Mesenchymal stem cell (in vitro differentiated cells and primary cell): ENCODE measurements at regions not wholly inside any gene's neighbourhood (a gene's known extent, or its start where the extent isn't known, plus 50 kb on each side); places are given as distances from the start of the nearest gene placed in this dataset.

ENCODE experiments used
- DNase-seq: peaks from one replicate; pipeline ENCODE4 v3.0.0-alpha.2; 2013
- H2AFZ ChIP-seq: one replicate; pipeline ENCODE4 v1.6.1; 2013; ENCODE audit warnings: low read depth, mild to moderate bottlenecking, control low read depth, inconsistent platforms, low read length, moderate library complexity
- H2AK5ac ChIP-seq: 2 replicates; pipeline ENCODE4 v1.6.1; 2013; ENCODE audit warnings: low read length, moderate library complexity, mild to moderate bottlenecking, inconsistent platforms; ENCODE audit not compliant: severe bottlenecking
- H2BK120ac ChIP-seq: one replicate; pipeline ENCODE4 v1.6.1; 2013; ENCODE audit warnings: low read depth, mild to moderate bottlenecking, inconsistent platforms, low read length, moderate library complexity
- H2BK12ac ChIP-seq, 2 experiments: one replicate each; pipeline ENCODE4 v1.6.1; 2013; ENCODE audit warnings: inconsistent platforms in 2 of 2, low read length in 2 of 2, mild to moderate bottlenecking in 2 of 2, moderate library complexity in 2 of 2, control low read depth in 1 of 2
- H2BK15ac ChIP-seq: one replicate; pipeline ENCODE4 v1.6.1; 2013; ENCODE audit warnings: mild to moderate bottlenecking, low read depth, inconsistent platforms; ENCODE audit not compliant: poor library complexity, severe bottlenecking
- H2BK5ac ChIP-seq: 2 replicates; pipeline ENCODE4 v1.6.1; 2013; ENCODE audit warnings: low read depth, mild to moderate bottlenecking, low read length, control low read depth, inconsistent platforms; ENCODE audit not compliant: poor library complexity, severe bottlenecking
- H3K14ac ChIP-seq, 2 experiments: one replicate each; pipeline ENCODE4 v1.6.1; 2013; ENCODE audit warnings: inconsistent platforms in 2 of 2, low read length in 2 of 2, control low read depth in 1 of 2, mild to moderate bottlenecking in 1 of 2, moderate library complexity in 1 of 2
- H3K18ac ChIP-seq, 2 experiments: one replicate each; pipeline ENCODE4 v1.6.1; 2013; ENCODE audit warnings: inconsistent platforms in 2 of 2, low read length in 2 of 2, control low read depth in 1 of 2, low read depth in 1 of 2, mild to moderate bottlenecking in 1 of 2
- H3K23ac ChIP-seq, 2 experiments: one replicate each; pipeline ENCODE4 v1.6.1; 2013; ENCODE audit warnings: inconsistent platforms in 2 of 2, low read length in 2 of 2, mild to moderate bottlenecking in 2 of 2, moderate library complexity in 2 of 2, control low read depth in 1 of 2
- H3K27ac ChIP-seq: 2 replicates; pipeline ENCODE4 v1.5.1; 2013; ENCODE audit warnings: mild to moderate bottlenecking, moderate library complexity, low read length, control low read depth, inconsistent platforms; ENCODE audit not compliant: poor library complexity, severe bottlenecking
- H3K27me3 ChIP-seq, 2 experiments: 2 replicates each; pipeline versions ENCODE4 v1.6.1 to v1.7.0; 2013; ENCODE audit warnings: low read length in 2 of 2, mild to moderate bottlenecking in 2 of 2, moderate library complexity in 2 of 2, control low read depth in 1 of 2, inconsistent platforms in 1 of 2; ENCODE audit not compliant: control insufficient read depth in 1 of 2, insufficient read depth in 1 of 2
- H3K36me3 ChIP-seq, 2 experiments: 2 replicates each; pipeline versions ENCODE4 v1.6.1 to v1.7.0; 2013; ENCODE audit warnings: low read length in 2 of 2, control low read depth in 1 of 2, inconsistent platforms in 1 of 2, low read depth in 1 of 2, mild to moderate bottlenecking in 1 of 2; ENCODE audit not compliant: insufficient read depth in 2 of 2, control insufficient read depth in 1 of 2
- H3K4ac ChIP-seq, 2 experiments: one replicate each; pipeline ENCODE4 v1.6.1; 2013; ENCODE audit warnings: inconsistent platforms in 2 of 2, low read length in 2 of 2, mild to moderate bottlenecking in 2 of 2, moderate library complexity in 2 of 2, control low read depth in 1 of 2, low read depth in 1 of 2
- H3K4me1 ChIP-seq: 2 replicates; pipeline ENCODE4 v1.6.1; 2013; ENCODE audit warnings: low read depth, low read length, control low read depth; ENCODE audit not compliant: control insufficient read depth, insufficient read depth
- H3K4me2 ChIP-seq: 2 replicates; pipeline ENCODE4 v1.6.1; 2013; ENCODE audit warnings: low read length, mild to moderate bottlenecking, inconsistent platforms; ENCODE audit not compliant: poor library complexity, severe bottlenecking
- H3K4me3 ChIP-seq, 2 experiments: 2 replicates each; pipeline versions ENCODE4 v1.5.1 to v1.7.0; 2013; ENCODE audit warnings: low read length in 2 of 2, mild to moderate bottlenecking in 2 of 2, control low read depth in 1 of 2, low read depth in 1 of 2; ENCODE audit not compliant: insufficient read depth in 1 of 2
- H3K79me1 ChIP-seq: replicated peaks from 2 replicates; pipeline ENCODE4 v1.6.1; 2013; ENCODE audit warnings: mild to moderate bottlenecking, control low read depth, low read length, inconsistent platforms; ENCODE audit not compliant: poor library complexity, severe bottlenecking
- H3K9ac ChIP-seq: 2 replicates; pipeline ENCODE4 v1.7.0; 2013; ENCODE audit warnings: mild to moderate bottlenecking, low read length, moderate library complexity
- H3K9me3 ChIP-seq: 2 replicates; pipeline ENCODE4 v1.7.0; 2013; ENCODE audit warnings: mild to moderate bottlenecking, low read length; ENCODE audit not compliant: control insufficient read depth
- H4K8ac ChIP-seq: one replicate; pipeline ENCODE4 v1.6.1; 2013; ENCODE audit warnings: inconsistent platforms, mild to moderate bottlenecking, low read length, moderate library complexity
- H4K91ac ChIP-seq: one replicate; pipeline ENCODE4 v1.6.1; 2013; ENCODE audit warnings: mild to moderate bottlenecking, low read length, inconsistent platforms
- WGBS: methylation state at CpG from one replicate; pipeline ENCODE4 v1.1.7; 2013; ENCODE audit warnings: mixed read lengths; 5-methylcytosine and 5-hydroxymethylcytosine counted together

- H2BK12ac ChIP-seq, result no peak overlapping the region
- H4K8ac ChIP-seq, result no peak overlapping the region
- H3K79me1 ChIP-seq, result no peaks in the 10 kb centered on the region
- DNase-seq, result no peak
- no peak overlapping the region for H3K27ac ChIP-seq
- no peak overlapping the region for H2BK5ac ChIP-seq
- no peak overlapping the region for H2AFZ ChIP-seq
- no peaks in the 10 kb centered on the region for H3K27me3 ChIP-seq
- no peak overlapping the region for H3K23ac ChIP-seq
- H2BK120ac ChIP-seq, result no peak overlapping the region
- H3K9ac ChIP-seq, result no peak overlapping the region
- WGBS, result 80% methylated on average over 1 of the region's 4 CpGs
- H3K4me3 ChIP-seq, result no peak overlapping the region
- H3K18ac ChIP-seq, result no peak overlapping the region
- no peak overlapping the region for H3K4me2 ChIP-seq
- H4K91ac ChIP-seq, result no peak overlapping the region
- H3K4me1 ChIP-seq, result peaks cover 2% of the 10 kb centered on the region
- H3K4ac ChIP-seq, result no peak overlapping the region
- no peak overlapping the region for H2AK5ac ChIP-seq
- no peaks in the 10 kb centered on the region for H3K36me3 ChIP-seq
- no peak overlapping the region for H3K14ac ChIP-seq
- no peak overlapping the region for H2BK15ac ChIP-seq
- no peaks in the 10 kb centered on the region for H3K9me3 ChIP-seq
Observed at GRCh38 chr16:61362585-61362984, 673.7 kb downstream of the CDH8 start.

DNA sequence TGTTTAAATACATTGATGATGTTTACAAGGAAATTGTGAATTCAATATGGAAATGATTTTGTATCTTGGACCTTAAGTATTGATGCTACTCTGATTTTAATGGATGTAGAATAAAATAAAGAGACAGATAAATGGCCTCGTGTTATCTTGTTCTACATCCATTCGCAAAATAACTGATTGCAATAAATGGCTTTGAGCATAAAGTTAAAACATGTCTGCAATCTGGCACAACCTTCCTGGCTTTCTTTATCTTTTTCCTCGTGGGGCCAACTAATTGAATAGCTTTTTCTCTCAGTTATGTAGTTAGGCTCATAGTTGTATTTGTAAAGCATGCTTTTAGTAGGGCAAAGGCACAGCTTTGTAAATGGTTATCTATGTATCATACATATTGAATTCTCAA, 691.4 kb downstream of the CDH8 start:
- H2BK12ac ChIP-seq, result no peak overlapping the region
- H3K4ac ChIP-seq, result no peak overlapping the region
- DNase-seq, result no peak
- H3K4me1 ChIP-seq, result no peaks in the 10 kb centered on the region
- no peak overlapping the region for H3K18ac ChIP-seq
- no peak overlapping the region for H2BK15ac ChIP-seq
- no peaks in the 10 kb centered on the region for H3K79me1 ChIP-seq
- no peak overlapping the region for H3K14ac ChIP-seq
- no peak overlapping the region for H3K27ac ChIP-seq
- no peaks in the 10 kb centered on the region for H3K36me3 ChIP-seq
- no peak overlapping the region for H3K23ac ChIP-seq
- H3K4me3 ChIP-seq, result no peak overlapping the region
- H4K8ac ChIP-seq, result no peak overlapping the region
- H4K91ac ChIP-seq, result no peak overlapping the region
- H2BK120ac ChIP-seq, result no peak overlapping the region
- H3K27me3 ChIP-seq, result no peaks in the 10 kb centered on the region
- no peak overlapping the region for H2AK5ac ChIP-seq
- H3K4me2 ChIP-seq, result no peak overlapping the region
- 73% methylated on average over 3 of the region's 3 CpGs for WGBS
- no peak overlapping the region for H2BK5ac ChIP-seq
- H2AFZ ChIP-seq, result no peak overlapping the region
- no peak overlapping the region for H3K9ac ChIP-seq
- no peaks in the 10 kb centered on the region for H3K9me3 ChIP-seq

GRCh38 chr16:61332461-61332860, 703.8 kb downstream of the CDH8 start:
- no peaks in the 10 kb centered on the region for H3K27me3 ChIP-seq
- H3K9ac ChIP-seq, result no peak overlapping the region
- H3K27ac ChIP-seq, result no peak overlapping the region
- no peaks in the 10 kb centered on the region for H3K79me1 ChIP-seq
- no peaks in the 10 kb centered on the region for H3K9me3 ChIP-seq
- no peak overlapping the region for H2BK12ac ChIP-seq
- H4K91ac ChIP-seq, result no peak overlapping the region
- no peaks in the 10 kb centered on the region for H3K36me3 ChIP-seq
- H3K23ac ChIP-seq, result no peak overlapping the region
- H2AFZ ChIP-seq, result no peak overlapping the region
- WGBS, result 54% methylated on average over 2 of the region's 2 CpGs
- no peak overlapping the region for H2BK15ac ChIP-seq
- no peak overlapping the region for H2AK5ac ChIP-seq
- H3K4me2 ChIP-seq, result no peak overlapping the region
- H3K14ac ChIP-seq, result no peak overlapping the region
- no peak overlapping the region for H3K4ac ChIP-seq
- no peak overlapping the region for H3K4me3 ChIP-seq
- no peak overlapping the region for H2BK5ac ChIP-seq
- no peak overlapping the region for H3K18ac ChIP-seq
- no peak overlapping the region for H2BK120ac ChIP-seq
- H4K8ac ChIP-seq, result no peak overlapping the region
- no peaks in the 10 kb centered on the region for H3K4me1 ChIP-seq
- no peak for DNase-seq

GRCh38 chr16:61324044-61324443, 712.2 kb downstream of the CDH8 start:
- H3K36me3 ChIP-seq, result no peaks in the 10 kb centered on the region

More at GRCh38 chr16:61324044-61324443, 712.2 kb downstream of the CDH8 start:
- Histone ChIP-seq H3K9ac (no peak overlapping the region), H3K4me1 (no peaks in the 10 kb centered on the region), H2BK120ac (no peak overlapping the region), H3K79me1 (no peaks in the 10 kb centered on the region), H4K8ac (no peak overlapping the region), H3K9me3 (no peaks in the 10 kb centered on the region), H3K23ac (no peak overlapping the region), H3K14ac (no peak overlapping the region), H2AK5ac (no peak overlapping the region), H3K4me2 (no peak overlapping the region), H4K91ac (no peak overlapping the region), H3K4ac (no peak overlapping the region), H3K4me3 (no peak overlapping the region), H3K27me3 (no peaks in the 10 kb centered on the region), H2AFZ (no peak overlapping the region), H2BK5ac (no peak overlapping the region), H3K18ac (no peak overlapping the region), H3K27ac (no peak overlapping the region), H2BK12ac (no peak overlapping the region), H2BK15ac (no peak overlapping the region)
- WGBS, result 69% methylated on average over 3 of the region's 4 CpGs
- DNase-seq, result no peak
